ENCODE measurements at regions not wholly inside any gene's neighbourhood (a gene's known extent, or its start where the extent isn't known, plus 50 kb on each side); places are given as distances from the start of the nearest gene placed in this dataset.

DNA sequence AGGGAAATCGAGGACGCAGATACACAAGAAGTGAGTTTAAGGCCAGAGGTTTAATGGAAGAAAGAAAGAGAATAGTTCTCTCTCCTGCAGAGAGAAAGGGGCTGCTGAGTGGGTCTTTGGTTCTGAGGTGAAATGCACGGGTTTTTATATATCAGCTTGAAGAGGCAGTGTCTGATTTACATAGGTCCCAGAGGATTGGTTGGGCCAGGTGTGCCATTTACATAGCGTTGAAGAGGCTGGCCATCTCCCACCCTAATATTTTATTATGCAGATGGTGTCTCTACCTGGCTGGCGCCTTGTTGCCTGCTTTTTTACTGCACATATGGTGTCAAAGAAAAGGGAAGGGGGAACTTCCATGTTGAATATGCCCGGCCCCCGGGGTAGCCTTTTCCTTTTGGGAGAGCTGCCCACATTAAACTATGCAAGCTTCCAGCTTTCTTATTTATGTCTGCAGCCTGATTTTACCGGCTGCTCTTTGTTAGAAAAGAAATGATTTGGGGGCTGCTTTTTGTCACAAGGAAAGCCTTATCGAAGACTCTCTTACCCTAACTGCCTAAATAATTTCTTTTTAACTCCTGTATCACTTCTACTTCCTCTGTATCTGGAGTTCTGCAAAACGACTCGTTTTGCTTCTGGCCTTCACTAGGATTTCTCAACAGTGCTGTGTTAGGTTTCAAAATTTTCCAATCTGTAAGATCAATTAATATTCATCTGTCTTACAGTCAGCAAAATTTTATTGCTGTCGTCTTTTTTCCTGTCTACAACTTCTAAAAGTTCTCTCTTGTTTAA is 268.5 kb downstream of the B3GLCT start:
- no peak overlapping the region for H3K27ac ChIP-seq (ENCODE audit: low read depth in 1 of 2, low read length in 2 of 2)
- DNase-seq: no peak
- H3K36me3 Mint-ChIP-seq: no peaks in the 10 kb centered on the region
- H3K4me1 ChIP-seq (ENCODE audit: control insufficient read depth in 1 of 2, insufficient read depth in 2 of 2, low read length in 2 of 2): no peaks in the 10 kb centered on the region
- 46% methylated on average over 4 of the region's 12 CpGs for WGBS (ENCODE audit: insufficient coverage)
- TF ChIP-seq, protein P1, sequence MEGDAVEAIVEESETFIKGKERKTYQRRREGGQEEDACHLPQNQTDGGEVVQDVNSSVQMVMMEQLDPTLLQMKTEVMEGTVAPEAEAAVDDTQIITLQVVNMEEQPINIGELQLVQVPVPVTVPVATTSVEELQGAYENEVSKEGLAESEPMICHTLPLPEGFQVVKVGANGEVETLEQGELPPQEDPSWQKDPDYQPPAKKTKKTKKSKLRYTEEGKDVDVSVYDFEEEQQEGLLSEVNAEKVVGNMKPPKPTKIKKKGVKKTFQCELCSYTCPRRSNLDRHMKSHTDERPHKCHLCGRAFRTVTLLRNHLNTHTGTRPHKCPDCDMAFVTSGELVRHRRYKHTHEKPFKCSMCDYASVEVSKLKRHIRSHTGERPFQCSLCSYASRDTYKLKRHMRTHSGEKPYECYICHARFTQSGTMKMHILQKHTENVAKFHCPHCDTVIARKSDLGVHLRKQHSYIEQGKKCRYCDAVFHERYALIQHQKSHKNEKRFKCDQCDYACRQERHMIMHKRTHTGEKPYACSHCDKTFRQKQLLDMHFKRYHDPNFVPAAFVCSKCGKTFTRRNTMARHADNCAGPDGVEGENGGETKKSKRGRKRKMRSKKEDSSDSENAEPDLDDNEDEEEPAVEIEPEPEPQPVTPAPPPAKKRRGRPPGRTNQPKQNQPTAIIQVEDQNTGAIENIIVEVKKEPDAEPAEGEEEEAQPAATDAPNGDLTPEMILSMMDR (IDR thresholded peaks at IDR 0.05): no peak
- H3K4me3 Mint-ChIP-seq: no peak overlapping the region
- H3K79me2 ChIP-seq (ENCODE audit: insufficient read depth, low read length): no peaks in the 10 kb centered on the region
- no peak overlapping the region for H2AFZ ChIP-seq (ENCODE audit: insufficient read depth, low read depth, low read length, poor library complexity, severe bottlenecking)
- H3K4me2 ChIP-seq (replicated peaks; ENCODE audit: extremely low read depth, low read length, poor library complexity, severe bottlenecking): no peak overlapping the region
- no peaks in the 10 kb centered on the region for H3K9me3 ChIP-seq (replicated peaks in 1 of 2; ENCODE audit: control insufficient read depth in 1 of 2, insufficient read depth in 1 of 2, low read length in 2 of 2)
- intact Hi-C loops (cut with micrococcal nuclease): no loop called here
- H3K27ac Mint-ChIP-seq: no peak overlapping the region
- peaks cover 0 to 3% of the 10 kb centered on the region in 2 donors for H3K27me3 ChIP-seq (ENCODE audit: control insufficient read depth in 2 of 2, insufficient read depth in 2 of 2, low read length in 2 of 2)
- H3K4me1 Mint-ChIP-seq: no peaks in the 10 kb centered on the region
- H3K9ac ChIP-seq (ENCODE audit: insufficient read depth, low read length, poor library complexity, severe bottlenecking): no peak overlapping the region
- peaks cover 0 to 8% (median 3%) of the 10 kb centered on the region in 3 donors for H3K27me3 Mint-ChIP-seq (ENCODE audit: low read depth in 3 of 3)
- H4K20me1 ChIP-seq (ENCODE audit: insufficient read depth, low read length): no peaks in the 10 kb centered on the region
- peaks cover 0 to 2% (median 2%) of the 10 kb centered on the region in 7 donors for H3K9me3 Mint-ChIP-seq
- H3K36me3 ChIP-seq (replicated peaks in 1 of 2; ENCODE audit: control insufficient read depth in 1 of 2, insufficient read depth in 2 of 2, low read length in 2 of 2): no peaks in the 10 kb centered on the region
- H3K4me3 ChIP-seq (replicated peaks in 1 of 3; ENCODE audit: low read depth in 2 of 3, low read length in 3 of 3): no peak overlapping the region

DNA sequence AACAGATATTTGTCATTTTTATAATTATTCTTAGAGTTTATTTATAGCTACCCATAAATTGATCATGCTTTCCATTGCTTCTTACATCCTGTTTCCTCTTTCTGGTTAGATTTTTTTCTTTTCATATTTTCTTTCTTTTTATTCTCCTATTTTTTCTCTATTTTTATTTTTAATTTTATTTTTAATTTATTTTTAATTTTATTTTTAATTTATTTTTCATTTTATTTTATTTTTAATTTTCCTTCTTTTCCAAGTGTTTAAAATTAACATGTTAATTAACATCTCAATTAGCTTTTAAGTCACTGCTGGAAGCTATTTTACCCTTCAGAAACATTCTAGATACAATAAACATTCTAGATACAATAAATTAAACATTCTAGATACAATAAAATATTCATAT is 269.6 kb downstream of the B3GLCT start:
- no peak overlapping the region for H2AFZ ChIP-seq (ENCODE audit: insufficient read depth, low read depth, low read length, poor library complexity, severe bottlenecking)

More for the DNA sequence above, 269.6 kb downstream of the B3GLCT start:
- no peak for DNase-seq
- H4K20me1 ChIP-seq (ENCODE audit: insufficient read depth, low read length): no peaks in the 10 kb centered on the region
- no peaks in the 10 kb centered on the region for H3K9me3 ChIP-seq (replicated peaks in 1 of 2; ENCODE audit: control insufficient read depth in 1 of 2, insufficient read depth in 1 of 2, low read length in 2 of 2)
- H3K4me2 ChIP-seq (replicated peaks; ENCODE audit: extremely low read depth, low read length, poor library complexity, severe bottlenecking): no peak overlapping the region
- H3K36me3 ChIP-seq (replicated peaks in 1 of 2; ENCODE audit: control insufficient read depth in 1 of 2, insufficient read depth in 2 of 2, low read length in 2 of 2): no peaks in the 10 kb centered on the region
- no peaks in the 10 kb centered on the region for H3K79me2 ChIP-seq (ENCODE audit: insufficient read depth, low read length)
- TF ChIP-seq, protein P1 (IDR thresholded peaks at IDR 0.05): no peak
- intact Hi-C loops (cut with micrococcal nuclease): no loop called here
- no peak overlapping the region for H3K9ac ChIP-seq (ENCODE audit: insufficient read depth, low read length, poor library complexity, severe bottlenecking)
- H3K4me3 ChIP-seq (replicated peaks in 1 of 3; ENCODE audit: low read depth in 2 of 3, low read length in 3 of 3): no peak overlapping the region
- H3K27ac Mint-ChIP-seq: no peak overlapping the region
- H3K36me3 Mint-ChIP-seq: no peaks in the 10 kb centered on the region
- H3K9me3 Mint-ChIP-seq: peaks cover 0 to 2% (median 2%) of the 10 kb centered on the region in 7 donors
- peaks cover 0 to 3% of the 10 kb centered on the region in 2 donors for H3K27me3 ChIP-seq (ENCODE audit: control insufficient read depth in 2 of 2, insufficient read depth in 2 of 2, low read length in 2 of 2)
- H3K27ac ChIP-seq (ENCODE audit: low read depth in 1 of 2, low read length in 2 of 2): no peak overlapping the region
- peaks cover 0 to 8% (median 3%) of the 10 kb centered on the region in 3 donors for H3K27me3 Mint-ChIP-seq (ENCODE audit: low read depth in 3 of 3)
- H3K4me1 Mint-ChIP-seq: no peaks in the 10 kb centered on the region
- H3K4me1 ChIP-seq (ENCODE audit: control insufficient read depth in 1 of 2, insufficient read depth in 2 of 2, low read length in 2 of 2): no peaks in the 10 kb centered on the region
- H3K4me3 Mint-ChIP-seq: no peak overlapping the region
